T-cell (primary cell): ENCODE measurements at regions not wholly inside any gene's neighbourhood (a gene's known extent, or its start where the extent isn't known, plus 50 kb on each side); places are given as distances from the start of the nearest gene placed in this dataset.
A peak's percentile ranks its signal among the peaks of the same experiment; 100 is the strongest.

Source experiments
- ATAC-seq, 4 experiments: fragments of 200-7000 bp in 3 of 4; fragments of 150-1000 bp in 1 of 4; cut with Tn5 transposase; replicated peaks in 1 of 4; 1 replicate in 3 of 4; 2 replicates in 1 of 4; pipeline ENCODE4 v1.10.0; 2021; ENCODE audit warnings: moderate library complexity in 3 of 4, mild to moderate bottlenecking in 2 of 4, moderate number of reproducible peaks in 1 of 4
- CTCF ChIA-PET, 2 donors: fragments of 300-600 bp; sonication (Branson Sonifier 250); formaldehyde crosslinking; loops; one replicate each; lab custom pipeline; 2022; ENCODE audit warnings: antibody characterized with exemption in 2 of 2; lab: Charles Lee
- POLR2A ChIA-PET, 2 donors: fragments of 300-600 bp; sonication (Branson Sonifier 250); formaldehyde crosslinking; loops; one replicate each; lab custom pipeline; 2022; ENCODE audit warnings: antibody characterized with exemption in 2 of 2; lab: Charles Lee
- DNase-seq, 35 experiments: peaks; one replicate each; pipeline versions ENCODE4 v3.0.0 to v3.0.0-alpha.2; 2013 to 2023
- H3K27ac ChIP-seq: one replicate; pipeline ENCODE4 v1.5.1; 2013; ENCODE audit warnings: low read length
- H3K27me3 ChIP-seq, 2 experiments: replicated peaks in 1 of 2; 1 replicate in 1 of 2; 2 replicates in 1 of 2; pipeline versions ENCODE4 v1.6.1 to v1.7.0; 2013; ENCODE audit warnings: low read length in 1 of 2, mixed read lengths in 1 of 2; ENCODE audit not compliant: control insufficient read depth in 2 of 2, insufficient read depth in 2 of 2; ENCODE audit errors: extremely low read depth in 1 of 2
- H3K36me3 ChIP-seq, 2 donors: 1 replicate in 1 of 2; 2 replicates in 1 of 2; pipeline versions ENCODE4 v1.6.1 to v1.7.0; 2013; ENCODE audit warnings: low read length in 1 of 2; ENCODE audit not compliant: control insufficient read depth in 2 of 2, insufficient read depth in 1 of 2; ENCODE audit errors: extremely low read depth in 1 of 2
- H3K4me1 ChIP-seq, 2 experiments: 1 replicate in 1 of 2; 2 replicates in 1 of 2; pipeline versions ENCODE4 v1.6.1 to v1.7.0; 2013; ENCODE audit warnings: low read length in 2 of 2, mixed read lengths in 1 of 2; ENCODE audit not compliant: insufficient read depth in 2 of 2, control insufficient read depth in 1 of 2; ENCODE audit errors: extremely low read depth in 1 of 2
- H3K4me3 ChIP-seq, 2 donors: 1 replicate in 1 of 2; 2 replicates in 1 of 2; pipeline versions ENCODE4 v1.5.1 to v1.7.0; 2013; ENCODE audit warnings: mild to moderate bottlenecking in 2 of 2, low read length in 1 of 2, moderate library complexity in 1 of 2; ENCODE audit not compliant: control insufficient read depth in 1 of 2; ENCODE audit errors: extremely low read depth in 1 of 2
- H3K9me3 ChIP-seq: 2 replicates; pipeline ENCODE4 v1.7.0; 2013
- H3K27ac Mint-ChIP-seq, 2 donors: one replicate each; pipeline ENCODE4 v1.8.0; 2020 to 2021; ENCODE audit warnings: mild to moderate bottlenecking in 2 of 2, mixed read lengths in 2 of 2
- H3K27me3 Mint-ChIP-seq, 2 donors: one replicate each; pipeline ENCODE4 v1.8.0; 2021 to 2022; ENCODE audit warnings: mixed read lengths in 2 of 2
- H3K36me3 Mint-ChIP-seq: one replicate; pipeline ENCODE4 v1.8.0; 2021; ENCODE audit warnings: mixed read lengths
- H3K4me1 Mint-ChIP-seq, 3 donors: one replicate each; pipeline ENCODE4 v1.8.0; 2020 to 2022; ENCODE audit warnings: mixed read lengths in 3 of 3, mild to moderate bottlenecking in 1 of 3
- H3K4me3 Mint-ChIP-seq, 3 donors: one replicate each; pipeline ENCODE4 v1.8.0; 2020 to 2022; ENCODE audit warnings: mild to moderate bottlenecking in 3 of 3, mixed read lengths in 3 of 3, moderate library complexity in 3 of 3
- H3K9me3 Mint-ChIP-seq, 3 donors: one replicate each; pipeline ENCODE4 v1.8.0; 2020 to 2022; ENCODE audit warnings: mixed read lengths in 3 of 3
- WGBS: methylation state at CpG from one replicate; pipeline ENCODE4 v1.1.5; 2013; ENCODE audit warnings: missing lambda C conversion rate; ENCODE audit not compliant: insufficient coverage; 5-methylcytosine and 5-hydroxymethylcytosine counted together

GRCh38 chr12:4107911-4108697 lies 165.5 kb upstream of the CCND2 start:
- ChIA-PET POLR2A (interaction anchor here in 1 of 2 donors (0.7 to 1.4 kb wide), 2 partner anchors 17 to 168 kb away, joined by 3 to 7 read pairs; no protein-coding TSS in a partner anchor), CTCF (interaction anchor here (0.5 to 3.8 kb wide), 27 partner anchors 8 to 318 kb away, joined by 3 to 50 read pairs (median 4); partner anchors contain the start of gene PARP11 (in 1 of the 2))
- peak overlapping the region; percentile 65 for H3K27ac ChIP-seq
- no peaks in the 10 kb centered on the region for H3K27me3 Mint-ChIP-seq
- DNase-seq (no peak), ATAC-seq (no peak)
- H3K9me3 ChIP-seq: no peaks in the 10 kb centered on the region
- H3K4me1 ChIP-seq: peaks cover 7 to 12% of the 10 kb centered on the region in 2 experiments
- H3K27ac Mint-ChIP-seq: no peak overlapping the region
- H3K4me3 Mint-ChIP-seq: no peak overlapping the region
- H3K9me3 Mint-ChIP-seq: no peaks in the 10 kb centered on the region
- 86% methylated on average over 2 of the region's 9 CpGs for WGBS
- H3K27me3 ChIP-seq: no peaks in the 10 kb centered on the region
- peaks cover 0 to 4% of the 10 kb centered on the region in 2 donors for H3K36me3 ChIP-seq
- H3K36me3 Mint-ChIP-seq: no peaks in the 10 kb centered on the region
- H3K4me3 ChIP-seq: no peak overlapping the region
- H3K4me1 Mint-ChIP-seq: peaks cover 14 to 21% (median 16%) of the 10 kb centered on the region in 3 donors

GRCh38 chr12:4107436-4107878 lies 166.1 kb upstream of the CCND2 start:
- Mint-ChIP-seq H3K9me3 (no peaks in the 10 kb centered on the region), H3K36me3 (no peaks in the 10 kb centered on the region), H3K4me1 (peaks cover 14 to 21% (median 16%) of the 10 kb centered on the region in 3 donors), H3K27me3 (no peaks in the 10 kb centered on the region), H3K4me3 (peak overlapping the region in 2 of 3 donors; percentile 28 to 45), H3K27ac (peak overlapping the region; percentile 71 to 79)
- H3K27me3 ChIP-seq: no peaks in the 10 kb centered on the region
- no peak overlapping the region for H3K4me3 ChIP-seq
- ATAC-seq: peak; percentile 96 to 100 (median 97)
- POLR2A ChIA-PET: interaction anchor here in 1 of 2 donors (1.4 kb wide), 1 partner anchor 169 kb away, joined by 3 read pairs; no protein-coding TSS in a partner anchor
- peaks cover 7 to 12% of the 10 kb centered on the region in 2 experiments for H3K4me1 ChIP-seq
- CTCF ChIA-PET: interaction anchor here (0.5 to 3.8 kb wide), 27 partner anchors 9 to 319 kb away, joined by 3 to 50 read pairs (median 4); partner anchors contain the start of gene PARP11 (in 1 of the 2)
- peak; percentile 29 to 91 (median 70) for DNase-seq
- H3K9me3 ChIP-seq: no peaks in the 10 kb centered on the region
- peaks cover 0 to 4% of the 10 kb centered on the region in 2 donors for H3K36me3 ChIP-seq
- WGBS: no CpG with 5 or more reads among the region's 6 CpGs
- H3K27ac ChIP-seq: peak overlapping the region; percentile 65

- WGBS: 71% methylated on average over 2 of the region's 8 CpGs
- no peak overlapping the region for H3K4me3 ChIP-seq
- H3K4me1 ChIP-seq: peaks cover 7 to 12% of the 10 kb centered on the region in 2 experiments
- H3K4me1 Mint-ChIP-seq: peaks cover 14 to 21% (median 16%) of the 10 kb centered on the region in 3 donors
- ATAC-seq (peak in 3 of 4 experiments; percentile 27 to 51 (median 32)), DNase-seq (peak in 1 of 35 experiments; percentile 30)
- no peaks in the 10 kb centered on the region for H3K27me3 Mint-ChIP-seq
- POLR2A ChIA-PET: interaction anchor here in 1 of 2 donors (1.4 kb wide), 1 partner anchor 170 kb away, joined by 3 read pairs; no protein-coding TSS in a partner anchor
- H3K9me3 Mint-ChIP-seq: no peaks in the 10 kb centered on the region
- H3K27ac Mint-ChIP-seq: peak overlapping the region; percentile 68 to 79
- no peaks in the 10 kb centered on the region for H3K27me3 ChIP-seq
- H3K36me3 ChIP-seq: peaks cover 0 to 4% of the 10 kb centered on the region in 2 donors
- H3K4me3 Mint-ChIP-seq: peak overlapping the region in 1 of 3 donors; percentile 45
- no peaks in the 10 kb centered on the region for H3K9me3 ChIP-seq
- CTCF ChIA-PET: interaction anchor here (0.6 to 3.8 kb wide), 7 partner anchors 10 to 171 kb away, joined by 3 to 50 read pairs (median 7); no protein-coding TSS in a partner anchor
- H3K36me3 Mint-ChIP-seq: no peaks in the 10 kb centered on the region
- peak overlapping the region; percentile 65 for H3K27ac ChIP-seq
Observed at GRCh38 chr12:4106621-4107020, 166.9 kb upstream of the CCND2 start.

- Mint-ChIP-seq H3K27ac (no peak overlapping the region), H3K4me3 (no peak overlapping the region), H3K4me1 (peaks cover 14 to 21% (median 16%) of the 10 kb centered on the region in 3 donors), H3K36me3 (no peaks in the 10 kb centered on the region), H3K27me3 (no peaks in the 10 kb centered on the region), H3K9me3 (no peaks in the 10 kb centered on the region)
- ChIA-PET POLR2A (no interaction called here), CTCF (interaction anchor here in 1 of 2 donors (3.8 kb wide), 1 partner anchor 172 kb away, joined by 50 read pairs; no protein-coding TSS in a partner anchor)
- H3K27ac ChIP-seq: no peak overlapping the region
- H3K4me1 ChIP-seq: peaks cover 7 to 12% of the 10 kb centered on the region in 2 experiments
- H3K4me3 ChIP-seq: no peak overlapping the region
- H3K36me3 ChIP-seq: no peaks in the 10 kb centered on the region
- ATAC-seq (no peak), DNase-seq (no peak)
- peaks cover 0 to 2% of the 10 kb centered on the region in 2 experiments for H3K27me3 ChIP-seq
- H3K9me3 ChIP-seq: no peaks in the 10 kb centered on the region
- 100% methylated on average over 1 of the region's 9 CpGs for WGBS
Observed at GRCh38 chr12:4104722-4105244, 168.8 kb upstream of the CCND2 start.

- no CpG with 5 or more reads among the region's 3 CpGs for WGBS
- ChIA-PET CTCF (no interaction called here), POLR2A (no interaction called here)
- H3K27ac ChIP-seq: no peak overlapping the region
- DNase-seq: no peak
- H3K27me3 ChIP-seq: peaks cover 0 to 2% of the 10 kb centered on the region in 2 experiments
- H3K36me3 ChIP-seq: no peaks in the 10 kb centered on the region
- H3K4me1 Mint-ChIP-seq: no peaks in the 10 kb centered on the region
- no peaks in the 10 kb centered on the region for H3K36me3 Mint-ChIP-seq
- no peak overlapping the region for H3K4me3 ChIP-seq
- ATAC-seq: no peak
- no peaks in the 10 kb centered on the region for H3K9me3 Mint-ChIP-seq
- H3K27me3 Mint-ChIP-seq: no peaks in the 10 kb centered on the region
- H3K4me3 Mint-ChIP-seq: no peak overlapping the region
- no peak overlapping the region for H3K27ac Mint-ChIP-seq
- H3K4me1 ChIP-seq: no peaks in the 10 kb centered on the region
- no peaks in the 10 kb centered on the region for H3K9me3 ChIP-seq
Observed at GRCh38 chr12:4099276-4099675, 174.3 kb upstream of the CCND2 start.
